ENCODE measurements at regions not wholly inside any gene's neighbourhood (a gene's known extent, or its start where the extent isn't known, plus 50 kb on each side); places are given as distances from the start of the nearest gene placed in this dataset.

DNA sequence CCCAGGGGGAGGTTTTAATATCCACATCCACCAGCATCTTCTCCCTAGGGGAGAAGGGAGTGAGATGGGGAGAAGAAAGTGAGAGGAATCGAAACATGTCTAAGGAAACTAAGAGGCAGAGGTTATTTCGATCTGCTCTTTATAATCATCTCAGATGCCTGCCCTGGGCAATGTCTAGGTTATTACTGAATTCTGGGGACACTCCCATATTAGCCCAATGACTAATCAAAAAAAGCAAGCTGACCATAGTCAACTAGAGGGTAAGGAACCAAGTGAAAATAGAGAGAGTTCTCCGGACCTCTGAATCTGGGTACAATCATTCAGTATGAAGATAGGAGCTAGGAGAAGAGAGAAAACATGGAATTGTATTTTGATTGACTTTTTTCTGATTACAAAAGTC lies 56.7 kb upstream of the EML4 start:
- no peak for ATAC-seq (ENCODE audit: insufficient read depth, low read depth)
- no peaks in the 10 kb centered on the region for H3K27me3 ChIP-seq (ENCODE audit: insufficient read depth, low read length, poor library complexity)
- no peaks in the 10 kb centered on the region for H3K9me3 ChIP-seq (ENCODE audit: insufficient read depth, low read length, severe bottlenecking)
- no peaks in the 10 kb centered on the region for H3K36me3 ChIP-seq (ENCODE audit: insufficient read depth, low read length)
- no peak overlapping the region for H3K4me2 ChIP-seq (ENCODE audit: insufficient read depth, low read length)
- no peaks in the 10 kb centered on the region for H3K79me2 ChIP-seq (ENCODE audit: insufficient read depth, low read length)
- H3K4me1 ChIP-seq (ENCODE audit: insufficient read depth, low read length): peaks cover 4% of the 10 kb centered on the region; the same call in 1 of the 2 replicates
- H4K20me1 ChIP-seq (ENCODE audit: insufficient read depth, low read length): no peaks in the 10 kb centered on the region
- H3K27ac ChIP-seq (ENCODE audit: low read length): no peak overlapping the region
- no peak overlapping the region for H2AFZ ChIP-seq (ENCODE audit: low read depth, low read length)
- H3K9ac ChIP-seq (ENCODE audit: low read depth, low read length): no peak overlapping the region
- H3K4me3 ChIP-seq (ENCODE audit: low read depth in 1 of 2, low read length in 2 of 2): no peak overlapping the region
- no peak for DNase-seq
- TF ChIP-seq, protein P1, sequence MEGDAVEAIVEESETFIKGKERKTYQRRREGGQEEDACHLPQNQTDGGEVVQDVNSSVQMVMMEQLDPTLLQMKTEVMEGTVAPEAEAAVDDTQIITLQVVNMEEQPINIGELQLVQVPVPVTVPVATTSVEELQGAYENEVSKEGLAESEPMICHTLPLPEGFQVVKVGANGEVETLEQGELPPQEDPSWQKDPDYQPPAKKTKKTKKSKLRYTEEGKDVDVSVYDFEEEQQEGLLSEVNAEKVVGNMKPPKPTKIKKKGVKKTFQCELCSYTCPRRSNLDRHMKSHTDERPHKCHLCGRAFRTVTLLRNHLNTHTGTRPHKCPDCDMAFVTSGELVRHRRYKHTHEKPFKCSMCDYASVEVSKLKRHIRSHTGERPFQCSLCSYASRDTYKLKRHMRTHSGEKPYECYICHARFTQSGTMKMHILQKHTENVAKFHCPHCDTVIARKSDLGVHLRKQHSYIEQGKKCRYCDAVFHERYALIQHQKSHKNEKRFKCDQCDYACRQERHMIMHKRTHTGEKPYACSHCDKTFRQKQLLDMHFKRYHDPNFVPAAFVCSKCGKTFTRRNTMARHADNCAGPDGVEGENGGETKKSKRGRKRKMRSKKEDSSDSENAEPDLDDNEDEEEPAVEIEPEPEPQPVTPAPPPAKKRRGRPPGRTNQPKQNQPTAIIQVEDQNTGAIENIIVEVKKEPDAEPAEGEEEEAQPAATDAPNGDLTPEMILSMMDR (IDR thresholded peaks at IDR 0.05; ENCODE audit: borderline replicate concordance, extremely low read depth, low read length, poor library complexity, severe bottlenecking): no peak
- no peak for TF ChIP-seq EZH2 (IDR thresholded peaks at IDR 0.05; ENCODE audit: borderline replicate concordance, low read depth, low read length, severe bottlenecking)

DNA sequence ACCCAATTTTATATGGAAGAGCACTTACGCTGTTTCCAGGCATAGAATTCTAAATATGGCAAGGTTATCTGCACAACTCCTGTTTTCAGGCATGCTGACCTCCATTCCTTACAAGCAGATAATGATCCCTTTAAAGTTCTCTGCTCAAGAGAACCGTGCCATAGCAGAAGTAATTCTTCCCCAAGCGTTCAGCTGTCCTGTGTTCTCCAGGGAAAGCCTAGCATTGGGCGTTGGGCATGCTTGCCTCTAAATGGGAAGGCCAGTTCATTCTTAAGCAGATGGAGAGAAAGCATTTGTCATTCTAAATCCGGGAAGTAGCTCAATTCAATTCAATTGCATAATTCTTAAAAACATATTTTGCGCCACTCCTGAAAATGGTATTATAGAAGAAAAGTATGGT lies 55.7 kb upstream of the EML4 start:
- Histone ChIP-seq H3K79me2 (ENCODE audit: insufficient read depth, low read length) (no peaks in the 10 kb centered on the region), H4K20me1 (ENCODE audit: insufficient read depth, low read length) (no peaks in the 10 kb centered on the region), H3K27me3 (ENCODE audit: insufficient read depth, low read length, poor library complexity) (no peaks in the 10 kb centered on the region), H3K9me3 (ENCODE audit: insufficient read depth, low read length, severe bottlenecking) (no peaks in the 10 kb centered on the region), H3K27ac (ENCODE audit: low read length) (no peak overlapping the region), H3K36me3 (ENCODE audit: insufficient read depth, low read length) (no peaks in the 10 kb centered on the region), H3K4me2 (ENCODE audit: insufficient read depth, low read length) (no peak overlapping the region), H2AFZ (ENCODE audit: low read depth, low read length) (no peak overlapping the region), H3K9ac (ENCODE audit: low read depth, low read length) (no peak overlapping the region), H3K4me1 (ENCODE audit: insufficient read depth, low read length) (0 out of 2 replicates have a peak, but pooled peaks cover 4% of the 10 kb centered on the region), H3K4me3 (ENCODE audit: low read depth in 1 of 2, low read length in 2 of 2) (no peak overlapping the region)
- no peak for TF ChIP-seq EZH2 (IDR thresholded peaks at IDR 0.05; ENCODE audit: borderline replicate concordance, low read depth, low read length, severe bottlenecking)
- TF ChIP-seq, protein P1 (IDR thresholded peaks at IDR 0.05; ENCODE audit: borderline replicate concordance, extremely low read depth, low read length, poor library complexity, severe bottlenecking): no peak
- DNase-seq (no peak), ATAC-seq (ENCODE audit: insufficient read depth, low read depth) (no peak)

DNA sequence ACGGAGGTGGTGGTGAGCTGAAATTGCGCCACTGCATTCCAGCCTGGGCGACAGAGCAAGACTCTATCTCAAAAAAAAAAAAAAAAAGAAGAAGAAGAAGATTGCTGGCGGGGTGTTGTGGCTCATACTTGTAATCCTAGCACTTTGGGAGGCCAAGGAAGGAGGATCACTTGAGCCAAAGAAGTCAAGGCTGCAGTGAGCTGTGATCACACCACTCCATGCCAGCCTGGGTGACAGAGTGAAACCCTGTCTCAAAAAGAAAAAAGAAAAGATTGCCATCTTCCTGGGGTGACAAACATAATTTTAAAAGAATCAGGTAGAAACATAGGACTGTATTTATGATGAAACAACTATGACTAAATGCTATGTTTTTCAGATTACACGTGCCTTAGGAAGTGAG lies 55.1 kb upstream of the EML4 start:
- Histone ChIP-seq H3K4me1 (ENCODE audit: insufficient read depth, low read length) (0 out of 2 replicates have a peak, but pooled peaks cover under 1% of the 10 kb centered on the region), H3K9me3 (ENCODE audit: insufficient read depth, low read length, severe bottlenecking) (no peaks in the 10 kb centered on the region), H3K9ac (ENCODE audit: low read depth, low read length) (no peak overlapping the region), H3K4me3 (ENCODE audit: low read depth in 1 of 2, low read length in 2 of 2) (no peak overlapping the region), H3K27ac (ENCODE audit: low read length) (no peak overlapping the region), H4K20me1 (ENCODE audit: insufficient read depth, low read length) (no peaks in the 10 kb centered on the region), H3K27me3 (ENCODE audit: insufficient read depth, low read length, poor library complexity) (no peaks in the 10 kb centered on the region), H3K36me3 (ENCODE audit: insufficient read depth, low read length) (no peaks in the 10 kb centered on the region), H2AFZ (ENCODE audit: low read depth, low read length) (no peak overlapping the region), H3K4me2 (ENCODE audit: insufficient read depth, low read length) (no peak overlapping the region), H3K79me2 (ENCODE audit: insufficient read depth, low read length) (no peaks in the 10 kb centered on the region)
- TF ChIP-seq, protein P1 (IDR thresholded peaks at IDR 0.05; ENCODE audit: borderline replicate concordance, extremely low read depth, low read length, poor library complexity, severe bottlenecking): no peak
- no peak for TF ChIP-seq EZH2 (IDR thresholded peaks at IDR 0.05; ENCODE audit: borderline replicate concordance, low read depth, low read length, severe bottlenecking)
- no peak for DNase-seq
- ATAC-seq (ENCODE audit: insufficient read depth, low read depth): no peak

DNA sequence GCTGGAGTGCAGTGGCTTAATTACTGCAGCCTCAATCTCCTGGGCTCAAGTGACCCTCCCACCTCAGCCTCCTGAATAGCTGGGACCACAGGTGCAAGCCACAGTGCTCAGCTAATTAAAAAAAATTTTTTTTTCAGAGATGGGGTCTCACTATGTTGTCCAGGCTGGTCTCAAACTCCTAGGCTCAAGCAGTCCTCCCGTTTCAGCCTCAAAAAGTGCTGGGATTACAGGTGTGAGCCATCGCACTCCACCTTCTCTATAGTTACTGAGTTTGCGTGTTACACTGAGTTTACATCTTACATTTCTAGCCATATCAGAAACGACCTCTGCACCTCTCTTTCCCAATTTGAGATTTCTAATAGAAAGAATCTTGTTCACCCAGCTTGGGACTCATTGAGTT lies 53.6 kb upstream of the EML4 start:
- Histone ChIP-seq H3K9me3 (ENCODE audit: insufficient read depth, low read length, severe bottlenecking) (no peaks in the 10 kb centered on the region), H3K79me2 (ENCODE audit: insufficient read depth, low read length) (no peaks in the 10 kb centered on the region), H3K4me1 (ENCODE audit: insufficient read depth, low read length) (no peaks in the 10 kb centered on the region), H3K9ac (ENCODE audit: low read depth, low read length) (no peak overlapping the region), H3K36me3 (ENCODE audit: insufficient read depth, low read length) (no peaks in the 10 kb centered on the region), H4K20me1 (ENCODE audit: insufficient read depth, low read length) (no peaks in the 10 kb centered on the region), H3K4me2 (ENCODE audit: insufficient read depth, low read length) (no peak overlapping the region), H2AFZ (ENCODE audit: low read depth, low read length) (no peak overlapping the region), H3K27me3 (ENCODE audit: insufficient read depth, low read length, poor library complexity) (no peaks in the 10 kb centered on the region), H3K4me3 (ENCODE audit: low read depth in 1 of 2, low read length in 2 of 2) (no peak overlapping the region), H3K27ac (ENCODE audit: low read length) (no peak overlapping the region)
- DNase-seq (no peak), ATAC-seq (ENCODE audit: insufficient read depth, low read depth) (no peak)
- TF ChIP-seq, protein P1 (IDR thresholded peaks at IDR 0.05; ENCODE audit: borderline replicate concordance, extremely low read depth, low read length, poor library complexity, severe bottlenecking): no peak
- no peak for TF ChIP-seq EZH2 (IDR thresholded peaks at IDR 0.05; ENCODE audit: borderline replicate concordance, low read depth, low read length, severe bottlenecking)

Measured in DND-41 (cell line).